Natural killer cell treated with Interleukin-12 subunit alpha and Interleukin-12 subunit beta and Interleukin-15 and Interleukin-18, amount 100 ng/mL, for 72 hours (primary cell): ENCODE measurements at regions not wholly inside any gene's neighbourhood (a gene's known extent, or its start where the extent isn't known, plus 50 kb on each side); places are given as distances from the start of the nearest gene placed in this dataset.

ENCODE experiments used
- ATAC-seq, 2 donors: fragments of 150-1000 bp; cut with Tn5 transposase in 1 of 2; sonication (Bioruptor Pico), chemical (Tn5 transposase) in 1 of 2; 2 replicates each; pipeline ENCODE4 v1.10.0; 2021
- DNase-seq: peaks from one replicate; pipeline ENCODE4 v3.0.0; 2022; ENCODE audit warnings: low spot score
- H3K27ac Mint-ChIP-seq, 2 donors: 1 replicate in 1 of 2; 2 replicates in 1 of 2; pipeline ENCODE4 v1.8.0; 2022; ENCODE audit warnings: mixed read lengths in 2 of 2, mild to moderate bottlenecking in 1 of 2, moderate library complexity in 1 of 2
- H3K27me3 Mint-ChIP-seq, 2 donors: 1 replicate in 1 of 2; 2 replicates in 1 of 2; pipeline ENCODE4 v1.8.0; 2022; ENCODE audit warnings: mixed read lengths in 2 of 2
- H3K36me3 Mint-ChIP-seq: one replicate; pipeline ENCODE4 v1.8.0; 2022; ENCODE audit warnings: mixed read lengths
- H3K4me1 Mint-ChIP-seq, 2 donors: 1 replicate in 1 of 2; 2 replicates in 1 of 2; pipeline ENCODE4 v1.8.0; 2022; ENCODE audit warnings: low read depth in 2 of 2, mixed read lengths in 2 of 2, mild to moderate bottlenecking in 1 of 2
- H3K4me3 Mint-ChIP-seq: one replicate; pipeline ENCODE4 v1.8.0; 2022; ENCODE audit warnings: mixed read lengths
- H3K9me3 Mint-ChIP-seq: 2 replicates; pipeline ENCODE4 v1.8.0; 2022; ENCODE audit warnings: mixed read lengths

DNA sequence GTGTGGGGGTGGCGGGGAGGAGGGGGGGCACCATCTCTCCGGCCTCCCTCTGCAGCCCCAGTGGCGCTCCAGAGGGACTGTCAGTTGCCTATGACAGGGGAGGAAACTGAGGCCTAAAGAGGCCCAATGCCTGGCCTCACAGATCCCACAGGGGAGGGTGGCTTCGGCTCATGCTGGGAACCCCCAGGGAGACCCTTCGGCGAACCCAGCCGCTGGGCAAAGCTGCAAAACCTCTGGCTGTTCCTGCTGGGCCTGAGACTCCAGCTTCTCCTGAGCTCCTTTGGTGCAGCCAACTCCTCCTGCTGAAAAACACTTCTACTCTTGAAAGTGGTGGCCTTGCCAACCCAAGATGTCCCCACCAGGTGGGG lies 170.1 kb upstream of the RTL1 start:
- Mint-ChIP-seq H3K27me3 (peaks cover 4 to 16% of the 10 kb centered on the region in 2 donors), H3K9me3 (no peaks in the 10 kb centered on the region), H3K27ac (no peak overlapping the region), H3K4me1 (peaks cover 0 to 12% of the 10 kb centered on the region in 2 donors), H3K36me3 (no peaks in the 10 kb centered on the region), H3K4me3 (no peak overlapping the region)
- ATAC-seq (no peak), DNase-seq (no peak)

DNA sequence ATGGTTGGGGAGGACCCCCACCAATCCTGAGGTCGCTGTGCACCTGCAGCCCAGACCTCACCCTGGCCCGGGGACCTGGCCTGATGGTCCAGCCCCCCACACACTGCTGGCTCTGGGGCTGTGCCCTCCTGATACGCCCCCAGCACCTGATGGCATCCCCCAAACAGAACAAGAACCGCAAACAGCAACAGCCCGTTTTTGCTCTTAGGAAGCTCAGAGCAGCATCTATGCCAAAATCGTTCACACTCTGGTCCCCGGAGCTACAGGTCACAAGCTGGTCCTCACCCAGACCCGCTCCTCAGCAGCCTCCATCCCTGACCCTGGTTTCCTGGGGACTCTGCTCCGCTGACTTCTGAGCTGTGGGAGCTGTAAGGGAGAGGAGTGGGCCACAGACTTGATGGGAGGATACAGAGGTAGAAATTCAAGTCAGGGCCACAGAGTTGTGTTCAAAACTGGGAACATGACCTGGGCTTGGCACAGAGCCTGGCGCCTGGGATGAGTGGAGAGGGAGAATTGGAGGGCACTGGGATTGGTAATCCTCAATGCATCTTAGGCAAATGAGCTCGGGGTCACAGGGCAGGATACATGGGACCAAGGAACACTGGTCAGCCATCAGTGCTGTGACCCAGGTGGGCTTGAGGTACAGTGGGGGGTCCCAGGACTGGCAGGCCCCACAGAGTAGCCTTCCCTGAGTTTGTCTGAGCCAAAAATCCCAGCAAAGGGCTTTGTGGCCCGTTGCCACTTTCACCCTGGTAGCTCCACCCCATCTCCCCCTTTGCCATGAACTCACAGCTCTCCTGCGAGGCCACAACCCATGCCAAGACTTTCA lies 170.9 kb upstream of the RTL1 start:
- Mint-ChIP-seq H3K9me3 (no peaks in the 10 kb centered on the region), H3K4me1 (peaks cover 0 to 12% of the 10 kb centered on the region in 2 donors), H3K27ac (no peak overlapping the region), H3K4me3 (no peak overlapping the region), H3K27me3 (peaks cover 13 to 22% of the 10 kb centered on the region in 2 donors), H3K36me3 (no peaks in the 10 kb centered on the region)
- no peak for DNase-seq
- no peak for ATAC-seq

DNA sequence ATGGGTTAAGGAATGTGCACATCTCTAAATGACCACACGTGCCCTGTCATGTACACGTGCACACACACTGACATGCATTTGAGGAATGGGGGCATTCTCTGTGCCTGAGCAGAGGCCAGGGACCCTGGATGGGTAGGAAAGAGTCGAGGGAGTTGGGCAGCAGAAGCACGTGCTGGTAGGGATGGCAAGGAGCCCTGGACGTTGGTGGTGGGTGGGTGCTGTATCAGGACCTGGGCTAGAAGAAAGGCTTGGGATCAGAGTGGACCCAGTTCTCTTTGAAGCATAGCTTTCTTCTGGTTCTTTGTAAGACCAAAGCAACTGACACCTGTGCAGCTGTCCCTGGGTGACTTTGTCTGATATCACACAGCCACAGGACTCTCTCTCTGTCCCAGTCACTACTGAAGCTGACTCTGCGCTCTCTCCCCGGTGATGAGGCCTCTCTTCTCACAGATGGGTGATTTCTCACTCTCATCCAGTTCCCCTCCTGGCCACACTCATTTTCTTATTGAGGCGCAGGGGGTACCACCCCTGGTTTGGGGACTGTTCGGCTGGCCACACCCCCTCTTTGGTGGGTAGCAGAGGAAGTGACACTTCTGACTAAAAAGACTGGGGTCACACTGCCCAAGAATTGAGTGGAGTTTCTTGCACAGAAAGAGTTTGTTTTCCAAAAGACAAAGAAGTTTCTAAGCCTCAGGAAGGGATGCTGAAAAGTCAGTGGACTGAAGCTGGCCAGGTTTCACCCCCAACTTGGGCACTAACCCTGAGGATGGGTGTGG lies 171.7 kb upstream of the RTL1 start:
- no peaks in the 10 kb centered on the region for H3K36me3 Mint-ChIP-seq
- H3K27ac Mint-ChIP-seq, result no peak overlapping the region
- peaks cover 0 to 12% of the 10 kb centered on the region in 2 donors for H3K4me1 Mint-ChIP-seq
- peaks cover 21 to 29% of the 10 kb centered on the region in 2 donors for H3K27me3 Mint-ChIP-seq
- DNase-seq (no peak), ATAC-seq (no peak)
- no peak overlapping the region for H3K4me3 Mint-ChIP-seq
- no peaks in the 10 kb centered on the region for H3K9me3 Mint-ChIP-seq

- Mint-ChIP-seq H3K4me1 (peaks cover 0 to 12% of the 10 kb centered on the region in 2 donors), H3K4me3 (no peak overlapping the region), H3K36me3 (no peaks in the 10 kb centered on the region), H3K27ac (no peak overlapping the region), H3K27me3 (peaks cover 28 to 35% of the 10 kb centered on the region in 2 donors), H3K9me3 (no peaks in the 10 kb centered on the region)
- no peak for ATAC-seq
- no peak for DNase-seq
Measured at GRCh38 chr14:101075801-101076413, 172.4 kb upstream of the RTL1 start.

DNA sequence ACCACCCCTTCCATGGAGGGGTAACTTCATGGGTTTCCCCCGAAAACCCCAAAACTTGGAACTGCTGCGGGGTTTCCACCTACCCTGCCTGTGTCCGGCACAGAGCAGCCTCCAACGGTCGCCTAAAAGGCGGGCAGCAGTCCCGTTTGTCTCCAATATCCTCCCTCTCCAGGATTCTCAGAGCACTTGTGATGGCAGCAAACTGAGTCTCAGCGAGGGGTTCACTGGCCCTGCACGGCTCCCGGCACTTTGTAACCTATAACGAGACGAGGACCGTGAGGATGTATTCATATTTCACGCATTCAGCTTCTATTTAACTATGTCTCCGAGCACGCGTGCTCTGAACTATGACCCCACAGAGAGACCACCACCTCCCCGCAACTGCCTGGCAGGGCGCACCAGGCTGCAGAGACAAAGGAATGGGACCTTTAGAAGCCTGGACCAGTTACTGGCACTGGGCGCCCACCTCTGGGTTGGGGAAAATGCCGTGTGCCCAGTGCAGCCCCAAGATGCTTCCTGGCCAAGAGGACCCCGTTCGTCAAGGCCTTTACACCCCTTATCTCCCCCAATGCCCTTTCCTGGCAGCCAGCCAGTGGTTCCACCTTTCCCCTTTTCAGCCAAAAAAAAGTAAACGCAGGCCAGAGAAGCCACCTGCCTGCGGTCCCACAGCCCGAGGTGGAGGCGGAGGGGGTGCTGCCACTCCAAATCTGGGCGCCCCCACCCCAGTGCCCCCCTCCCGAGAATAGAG lies 173.1 kb upstream of the RTL1 start:
- H3K4me3 Mint-ChIP-seq, result no peak overlapping the region
- no peaks in the 10 kb centered on the region for H3K36me3 Mint-ChIP-seq
- peaks cover 0 to 12% of the 10 kb centered on the region in 2 donors for H3K4me1 Mint-ChIP-seq
- DNase-seq, result no peak
- no peaks in the 10 kb centered on the region for H3K9me3 Mint-ChIP-seq
- no peak overlapping the region for H3K27ac Mint-ChIP-seq
- no peak for ATAC-seq
- H3K27me3 Mint-ChIP-seq, result peaks cover 35 to 42% of the 10 kb centered on the region in 2 donors

DNA sequence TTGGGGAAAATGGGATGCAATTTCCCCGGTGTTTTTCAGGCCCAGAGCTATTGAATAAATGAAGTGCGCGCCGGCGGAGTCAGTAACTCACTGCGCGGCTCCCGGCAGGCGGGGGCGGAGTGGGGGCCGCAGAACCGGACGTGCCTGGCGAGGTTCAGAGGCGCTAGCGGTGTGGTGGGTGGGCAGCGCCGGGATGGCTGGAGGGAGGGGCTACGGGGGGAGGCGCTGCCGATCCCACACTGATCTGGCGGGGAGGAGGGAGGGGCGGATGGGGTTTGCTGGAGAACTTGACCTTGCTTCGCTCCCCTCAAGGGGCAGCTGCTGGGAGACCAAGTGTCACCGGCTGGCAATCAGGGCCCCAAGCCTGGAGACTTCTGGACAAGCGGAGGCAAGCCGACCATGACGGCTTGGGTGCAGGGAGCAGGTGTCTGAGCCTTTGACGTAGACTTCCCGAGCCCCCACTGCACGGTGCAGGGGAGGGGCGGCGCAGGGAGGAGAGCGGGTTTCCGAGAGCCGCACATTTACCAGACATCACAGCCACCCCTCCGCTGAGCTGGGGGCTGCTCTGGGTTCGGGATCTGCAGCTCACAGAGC lies 174.1 kb upstream of the RTL1 start:
- Mint-ChIP-seq H3K27me3 (peaks cover 39 to 44% of the 10 kb centered on the region in 2 donors), H3K4me3 (no peak overlapping the region), H3K9me3 (no peaks in the 10 kb centered on the region), H3K4me1 (peaks cover 0 to 12% of the 10 kb centered on the region in 2 donors), H3K36me3 (no peaks in the 10 kb centered on the region), H3K27ac (no peak overlapping the region)
- no peak for ATAC-seq
- DNase-seq, result no peak

- no peak overlapping the region for H3K4me3 Mint-ChIP-seq
- no peak overlapping the region for H3K27ac Mint-ChIP-seq
- DNase-seq (no peak), ATAC-seq (no peak)
- H3K4me1 Mint-ChIP-seq, result peaks cover 0 to 12% of the 10 kb centered on the region in 2 donors
- H3K27me3 Mint-ChIP-seq, result peaks cover 39 to 44% of the 10 kb centered on the region in 2 donors
- H3K36me3 Mint-ChIP-seq, result no peaks in the 10 kb centered on the region
- H3K9me3 Mint-ChIP-seq, result no peaks in the 10 kb centered on the region
Measured at GRCh38 chr14:101078170-101078891, 174.8 kb upstream of the RTL1 start.

DNA sequence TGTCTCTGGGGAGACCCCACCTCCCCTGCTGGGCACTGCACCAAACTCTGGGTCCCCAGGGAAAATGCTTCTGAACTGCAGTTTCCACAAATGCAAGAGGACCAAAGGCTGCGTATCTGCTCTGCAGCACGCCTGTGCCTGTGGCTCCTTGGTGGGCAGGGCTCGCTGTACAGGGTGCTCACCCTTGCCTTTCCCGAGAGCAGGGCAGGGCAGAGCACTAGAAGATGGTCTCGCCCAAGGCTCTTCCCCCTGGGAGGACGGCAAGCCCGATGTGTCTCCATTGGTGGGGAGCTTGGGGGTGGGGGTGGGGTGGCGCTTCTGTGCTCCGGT lies 175.3 kb upstream of the RTL1 start:
- ATAC-seq (no peak), DNase-seq (no peak)
- Mint-ChIP-seq H3K27ac (no peak overlapping the region), H3K36me3 (no peaks in the 10 kb centered on the region), H3K9me3 (no peaks in the 10 kb centered on the region), H3K4me1 (peaks cover 0 to 12% of the 10 kb centered on the region in 2 donors), H3K27me3 (peaks cover 39 to 44% of the 10 kb centered on the region in 2 donors), H3K4me3 (no peak overlapping the region)

- H3K36me3 Mint-ChIP-seq, result no peaks in the 10 kb centered on the region
- H3K9me3 Mint-ChIP-seq, result no peaks in the 10 kb centered on the region
- H3K27me3 Mint-ChIP-seq, result peaks cover 42 to 43% of the 10 kb centered on the region in 2 donors
- DNase-seq (no peak), ATAC-seq (no peak)
- peaks cover 0 to 4% of the 10 kb centered on the region in 2 donors for H3K4me1 Mint-ChIP-seq
- H3K27ac Mint-ChIP-seq, result no peak overlapping the region
- H3K4me3 Mint-ChIP-seq, result no peak overlapping the region
Measured at GRCh38 chr14:101080922-101081593, 177.5 kb upstream of the RTL1 start.

- no peak for DNase-seq
Measured at GRCh38 chr14:101082036-101082435, 178.5 kb upstream of the RTL1 start.

DNA sequence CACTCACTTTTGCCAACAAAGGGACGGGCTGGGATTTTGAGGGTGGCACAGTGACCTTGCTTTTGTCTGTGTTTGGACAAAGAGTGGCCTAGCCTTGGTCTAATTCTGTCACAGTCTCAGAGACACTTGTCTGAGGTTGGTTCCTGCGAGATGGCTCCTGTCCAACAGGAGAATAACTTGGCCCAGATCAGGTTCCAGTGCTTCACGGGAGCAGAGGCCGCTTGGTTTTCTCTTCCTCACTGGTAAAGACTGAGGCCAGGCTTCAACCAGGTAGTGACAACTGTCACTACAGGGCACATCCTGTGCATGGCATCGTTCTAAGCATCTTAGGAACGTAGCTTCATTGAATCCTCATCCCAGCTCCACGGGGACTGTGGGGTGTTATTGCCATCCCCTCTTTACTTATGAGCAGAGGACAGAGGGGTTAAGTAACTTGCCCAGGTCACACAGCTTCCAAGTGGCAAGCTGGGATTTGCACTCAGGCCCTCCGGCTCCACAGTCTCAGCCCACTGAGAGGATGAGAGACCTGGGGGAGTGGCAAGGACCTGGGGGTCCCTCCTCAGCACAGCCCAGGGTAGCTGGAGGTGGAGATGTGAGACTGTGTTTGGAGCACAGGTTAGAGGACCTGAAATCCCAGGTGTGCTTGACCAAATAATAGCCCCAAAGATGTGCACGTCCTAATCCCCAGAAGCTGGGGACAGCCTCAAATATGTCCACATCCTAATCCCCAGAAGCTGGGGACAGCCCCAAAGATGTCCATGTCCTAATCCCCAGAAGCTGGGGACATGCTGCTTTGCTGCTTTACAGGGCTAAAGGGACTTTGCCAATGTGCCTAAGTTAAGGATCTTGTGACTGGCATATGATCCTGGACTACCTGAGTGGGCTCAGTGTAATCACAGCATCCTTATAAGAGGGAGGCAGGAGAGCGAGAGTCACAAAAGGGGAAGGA lies 179.2 kb upstream of the RTL1 start:
- H3K36me3 Mint-ChIP-seq, result no peaks in the 10 kb centered on the region
- no peaks in the 10 kb centered on the region for H3K4me1 Mint-ChIP-seq
- DNase-seq (no peak), ATAC-seq (peak in 1 of 2 donors; percentile 39)
- no peaks in the 10 kb centered on the region for H3K9me3 Mint-ChIP-seq
- no peak overlapping the region for H3K4me3 Mint-ChIP-seq
- H3K27me3 Mint-ChIP-seq, result peaks cover 38 to 52% of the 10 kb centered on the region in 2 donors
- H3K27ac Mint-ChIP-seq, result no peak overlapping the region

More at GRCh38 chr14:101082036-101082435, 178.5 kb upstream of the RTL1 start:
- ATAC-seq, result no peak
- H3K4me1 Mint-ChIP-seq, result no peaks in the 10 kb centered on the region
- no peak overlapping the region for H3K27ac Mint-ChIP-seq
- H3K4me3 Mint-ChIP-seq, result no peak overlapping the region
- H3K9me3 Mint-ChIP-seq, result no peaks in the 10 kb centered on the region
- H3K27me3 Mint-ChIP-seq, result peaks cover 38 to 52% of the 10 kb centered on the region in 2 donors
- H3K36me3 Mint-ChIP-seq, result no peaks in the 10 kb centered on the region
